Activated B cell treated with CpG ODN at 0.5 μM for 24 hours (primary cell): ENCODE measurements at regions not wholly inside any gene's neighbourhood (a gene's known extent, or its start where the extent isn't known, plus 50 kb on each side); places are given as distances from the start of the nearest gene placed in this dataset.

Source experiments
- ATAC-seq: fragments of 200-7000 bp; cut with Tn5 transposase; one replicate; pipeline ENCODE4 v1.10.0; 2021; ENCODE audit warnings: low read depth, mild to moderate bottlenecking, moderate library complexity
- CTCF ChIA-PET: fragments of 350-600 bp; sonication (Branson Sonifier 250); formaldehyde crosslinking; loops from one replicate; lab custom pipeline; 2021; ENCODE audit warnings: antibody characterized with exemption; lab: Charles Lee
- POLR2A ChIA-PET: fragments of 350-600 bp; sonication (Branson Sonifier 250); formaldehyde crosslinking; loops from one replicate; lab custom pipeline; 2021; ENCODE audit warnings: antibody characterized with exemption; lab: Charles Lee
- DNase-seq: peaks from one replicate; pipeline ENCODE4 v3.0.0; 2022
- H3K27ac Mint-ChIP-seq: one replicate; pipeline ENCODE4 v1.8.0; 2020; ENCODE audit warnings: mixed read lengths
- H3K27me3 Mint-ChIP-seq: one replicate; pipeline ENCODE4 v1.8.0; 2021; ENCODE audit warnings: mixed read lengths
- H3K36me3 Mint-ChIP-seq: one replicate; pipeline ENCODE4 v1.8.0; 2021; ENCODE audit warnings: low read depth, mixed read lengths
- H3K4me1 Mint-ChIP-seq: one replicate; pipeline ENCODE4 v1.8.0; 2021; ENCODE audit warnings: mixed read lengths
- H3K4me3 Mint-ChIP-seq: one replicate; pipeline ENCODE4 v1.8.0; 2020; ENCODE audit warnings: mild to moderate bottlenecking, mixed read lengths
- H3K9me3 Mint-ChIP-seq: one replicate; pipeline ENCODE4 v1.8.0; 2020; ENCODE audit warnings: mixed read lengths
- CTCF ChIP-seq: fragments of 200-600 bp; IDR thresholded peaks from one replicate; pipeline ENCODE4 v1.8.0; 2022; ENCODE audit warnings: antibody characterized with exemption, mild to moderate bottlenecking
- intact Hi-C: fragments of 100-400 bp; cut with micrococcal nuclease; formaldehyde crosslinking; loops from one replicate; pipeline ENCODE4 v1.15.1; 2024

GRCh38 chr1:98073823-98074222 lies 153.0 kb upstream of the DPYD start:
- no peaks in the 10 kb centered on the region for H3K9me3 Mint-ChIP-seq
- H3K27me3 Mint-ChIP-seq: no peaks in the 10 kb centered on the region
- ChIA-PET CTCF (no interaction called here), POLR2A (no interaction called here)
- no peaks in the 10 kb centered on the region for H3K36me3 Mint-ChIP-seq
- ATAC-seq (no peak), DNase-seq (no peak)
- no peak for TF ChIP-seq CTCF
- no peak overlapping the region for H3K27ac Mint-ChIP-seq
- no peak overlapping the region for H3K4me3 Mint-ChIP-seq
- no peaks in the 10 kb centered on the region for H3K4me1 Mint-ChIP-seq
- intact Hi-C loops: no loop called here

- no peaks in the 10 kb centered on the region for H3K27me3 Mint-ChIP-seq
- POLR2A ChIA-PET: no interaction called here
- H3K4me1 Mint-ChIP-seq: no peaks in the 10 kb centered on the region
- CTCF ChIA-PET: no interaction called here
- intact Hi-C loops: no loop called here
- ATAC-seq (no peak), DNase-seq (no peak)
- H3K4me3 Mint-ChIP-seq: no peak overlapping the region
- no peaks in the 10 kb centered on the region for H3K9me3 Mint-ChIP-seq
- no peak for TF ChIP-seq CTCF
- no peaks in the 10 kb centered on the region for H3K36me3 Mint-ChIP-seq
- no peak overlapping the region for H3K27ac Mint-ChIP-seq
Observed at GRCh38 chr1:98073106-98073505, 152.3 kb upstream of the DPYD start.

- ChIA-PET POLR2A (no interaction called here), CTCF (no interaction called here)
- no peak for ATAC-seq
- Mint-ChIP-seq H3K36me3 (no peaks in the 10 kb centered on the region), H3K27ac (no peak overlapping the region), H3K9me3 (no peaks in the 10 kb centered on the region), H3K27me3 (no peaks in the 10 kb centered on the region), H3K4me1 (no peaks in the 10 kb centered on the region), H3K4me3 (no peak overlapping the region)
- intact Hi-C loops: no loop called here
- no peak for DNase-seq
- no peak for TF ChIP-seq CTCF
Observed at GRCh38 chr1:98072047-98072446, 151.2 kb upstream of the DPYD start.

GRCh38 chr1:98068016-98068415 lies 147.2 kb upstream of the DPYD start:
- TF ChIP-seq CTCF: no peak
- H3K4me1 Mint-ChIP-seq: no peaks in the 10 kb centered on the region
- no peaks in the 10 kb centered on the region for H3K36me3 Mint-ChIP-seq
- H3K4me3 Mint-ChIP-seq: no peak overlapping the region
- DNase-seq: no peak
- ChIA-PET POLR2A (no interaction called here), CTCF (no interaction called here)
- intact Hi-C loops: no loop called here
- H3K27me3 Mint-ChIP-seq: no peaks in the 10 kb centered on the region
- no peak for ATAC-seq
- no peaks in the 10 kb centered on the region for H3K9me3 Mint-ChIP-seq
- H3K27ac Mint-ChIP-seq: no peak overlapping the region

GRCh38 chr1:98066911-98067310 lies 146.1 kb upstream of the DPYD start:
- intact Hi-C loops: no loop called here
- DNase-seq: no peak
- POLR2A ChIA-PET: no interaction called here

More at GRCh38 chr1:98066911-98067310, 146.1 kb upstream of the DPYD start:
- H3K9me3 Mint-ChIP-seq: no peaks in the 10 kb centered on the region
- H3K27me3 Mint-ChIP-seq: no peaks in the 10 kb centered on the region
- no peak for TF ChIP-seq CTCF
- no peak overlapping the region for H3K4me3 Mint-ChIP-seq
- no peaks in the 10 kb centered on the region for H3K4me1 Mint-ChIP-seq
- ATAC-seq: no peak
- CTCF ChIA-PET: no interaction called here
- H3K36me3 Mint-ChIP-seq: no peaks in the 10 kb centered on the region
- H3K27ac Mint-ChIP-seq: no peak overlapping the region
